SK-N-SH (cell line): ENCODE measurements at regions not wholly inside any gene's neighbourhood (a gene's known extent, or its start where the extent isn't known, plus 50 kb on each side); places are given as distances from the start of the nearest gene placed in this dataset.

Experiments used
- CTCF ChIA-PET: fragments of 300-600, 350-600 bp; formaldehyde crosslinking; extraction: SDS; loops from one replicate; lab custom pipeline; 2021; lab: Yijun Ruan, JAX
- POLR2A ChIA-PET: fragments of 350-600 bp; sonication (Branson Sonifier 250); formaldehyde crosslinking; extraction: SDS; loops from one replicate; lab custom pipeline; 2020; ENCODE audit warnings: antibody characterized with exemption, inconsistent platforms; lab: Yijun Ruan, JAX
- DNase-seq: peaks from one replicate; pipeline ENCODE4 v3.0.0; 2012
- H2AFZ ChIP-seq: fragments of 200-600 bp; sonication (generic); 2 replicates; pipeline ENCODE4 v1.8.1; 2016; ENCODE audit warnings: antibody characterized with exemption, mild to moderate bottlenecking, low read depth
- H3F3A ChIP-seq: fragments of 200-600 bp; sonication (generic); replicated peaks from 2 replicates; pipeline ENCODE3; 2016; ENCODE audit warnings: antibody characterized with exemption, mild to moderate bottlenecking; ENCODE audit not compliant: insufficient read depth
- H3K27ac ChIP-seq, 2 experiments: fragments of 200-500 bp in 1 of 2; fragments of 200-600 bp in 1 of 2; sonication (Bioruptor generic) in 1 of 2; sonication (generic), shearing (Covaris generic) in 1 of 2; 2 replicates each; pipeline versions ENCODE4 v1.5.1 to v1.6.1; 2014 to 2016; ENCODE audit warnings: low read depth in 2 of 2, inconsistent platforms in 1 of 2, low read length in 1 of 2, mild to moderate bottlenecking in 1 of 2, mixed read lengths in 1 of 2
- H3K27me3 ChIP-seq: fragments of 200-600 bp; sonication (generic), shearing (Covaris generic); 2 replicates; pipeline ENCODE4 v1.6.1; 2016; ENCODE audit warnings: mixed run types; ENCODE audit not compliant: insufficient read depth
- H3K36me3 ChIP-seq, 2 experiments: fragments of 200-500 bp in 1 of 2; fragments of 200-600 bp in 1 of 2; sonication (Bioruptor generic) in 1 of 2; sonication (generic) in 1 of 2; replicated peaks in 1 of 2; 2 replicates each; pipeline versions ENCODE3 to v1.5.1; 2014 to 2016; ENCODE audit warnings: low read length in 1 of 2, mild to moderate bottlenecking in 1 of 2; ENCODE audit not compliant: insufficient read depth in 2 of 2, control insufficient read depth in 1 of 2
- H3K4me1 ChIP-seq, 2 experiments: fragments of 200-500 bp in 1 of 2; fragments of 200-600 bp in 1 of 2; sonication (Bioruptor generic) in 1 of 2; sonication (generic), shearing (Covaris generic) in 1 of 2; 2 replicates each; pipeline versions ENCODE4 v1.5.1 to v1.6.1; 2014 to 2016; ENCODE audit warnings: low read depth in 1 of 2, low read length in 1 of 2, mixed run types in 1 of 2; ENCODE audit not compliant: insufficient read depth in 2 of 2, control insufficient read depth in 1 of 2
- H3K4me2 ChIP-seq: fragments of 200-600 bp; sonication (generic), shearing (Covaris generic); 2 replicates; pipeline ENCODE4 v1.6.1; 2017; ENCODE audit warnings: mixed run types
- H3K4me3 ChIP-seq, 2 experiments: fragments of 200-500 bp in 1 of 2; fragments of 200-600 bp in 1 of 2; sonication (Bioruptor generic) in 1 of 2; sonication (generic), shearing (Covaris generic) in 1 of 2; 2 replicates each; pipeline versions ENCODE4 v1.5.1 to v1.8.1; 2014 to 2016; ENCODE audit warnings: low read depth in 2 of 2, inconsistent platforms in 1 of 2, low read length in 1 of 2, mild to moderate bottlenecking in 1 of 2, mixed read lengths in 1 of 2, moderate library complexity in 1 of 2
- H3K79me2 ChIP-seq: fragments of 200-600 bp; sonication (generic); 2 replicates; pipeline ENCODE4 v1.8.1; 2017; ENCODE audit warnings: mild to moderate bottlenecking; ENCODE audit not compliant: insufficient read depth
- H3K9ac ChIP-seq: fragments of 200-600 bp; sonication (generic); 2 replicates; pipeline ENCODE4 v1.6.1; 2017; ENCODE audit warnings: mixed run types
- H3K9me2 ChIP-seq: fragments of 200-600 bp; sonication (generic); 2 replicates; pipeline ENCODE4 v1.6.1; 2017; ENCODE audit warnings: mixed run types
- H3K9me3 ChIP-seq: fragments of 200-600 bp; sonication (generic); 2 replicates; pipeline ENCODE4 v1.6.1; 2017; ENCODE audit warnings: mixed run types, mild to moderate bottlenecking, moderate library complexity
- H4K20me1 ChIP-seq: fragments of 200-600 bp; sonication (generic); 2 replicates; pipeline ENCODE4 v1.6.1; 2017; ENCODE audit warnings: mild to moderate bottlenecking, mixed run types; ENCODE audit not compliant: insufficient read depth
- CHD2 ChIP-seq: fragments of 150-350 bp; IDR thresholded peaks from 2 replicates; pipeline ENCODE4 v1.6.1; 2018; ENCODE audit warnings: low read length; ENCODE audit not compliant: partially characterized antibody
- EZH2phosphoT487 ChIP-seq: fragments of 200-600 bp; sonication (generic); IDR thresholded peaks from 2 replicates; pipeline ENCODE4 v1.6.1; 2017; ENCODE audit warnings: low read depth, mixed run types, mild to moderate bottlenecking, antibody characterized with exemption, moderate library complexity, borderline replicate concordance
- FOXJ3 ChIP-seq: sonication (generic); formaldehyde crosslinking; IDR thresholded peaks from 2 replicates; pipeline ENCODE4 v1.5.1; 2020; ENCODE audit warnings: mild to moderate bottlenecking, missing genetic modification reagents
- GABPA ChIP-seq: IDR thresholded peaks from 2 replicates; pipeline ENCODE4 v1.4.0; 2012; ENCODE audit warnings: low read depth, mild to moderate bottlenecking
- JUND ChIP-seq: IDR thresholded peaks from 2 replicates; pipeline ENCODE4 v1.4.0; 2012
- NRF1 ChIP-seq: IDR thresholded peaks from 2 replicates; pipeline ENCODE4 v1.6.1; 2012; ENCODE audit warnings: low read depth, mild to moderate bottlenecking, low read length
- RCOR1 ChIP-seq: fragments of 150-350 bp; IDR thresholded peaks from 2 replicates; pipeline ENCODE4 v1.6.1; 2017; ENCODE audit warnings: antibody characterized with exemption, low read length
- RFX5 ChIP-seq: IDR thresholded peaks from 2 replicates; pipeline ENCODE4 v1.6.1; 2012; ENCODE audit warnings: mild to moderate bottlenecking, improper control_type of control experiment, low read length
- RXRA ChIP-seq: IDR thresholded peaks from 2 replicates; pipeline ENCODE4 v1.4.0; 2012; ENCODE audit warnings: low read depth, mild to moderate bottlenecking, borderline replicate concordance
- SIN3A ChIP-seq: IDR thresholded peaks from 2 replicates; pipeline ENCODE4 v1.6.1; 2012; ENCODE audit warnings: low read depth, mild to moderate bottlenecking, low read length, moderate library complexity, borderline replicate concordance
- SMC3 ChIP-seq: IDR thresholded peaks from 2 replicates; pipeline ENCODE4 v1.6.1; 2012; ENCODE audit warnings: low read depth, low read length, improper control_type of control experiment
- TEAD4 ChIP-seq: IDR thresholded peaks from 2 replicates; pipeline ENCODE4 v1.4.0; 2012; ENCODE audit warnings: mild to moderate bottlenecking, borderline replicate concordance; ENCODE audit not compliant: insufficient read depth
- YY1 ChIP-seq: IDR thresholded peaks from 2 replicates; pipeline ENCODE4 v1.4.0; 2012; ENCODE audit warnings: low read depth, mild to moderate bottlenecking
- TF ChIP-seq, protein P1 (sequence below): IDR thresholded peaks from 2 replicates; pipeline ENCODE4 v1.4.0; 2012; ENCODE audit warnings: low read depth, borderline replicate concordance
- TF ChIP-seq, protein P2 (sequence below): IDR thresholded peaks from 2 replicates; pipeline ENCODE4 v1.6.1; 2012; ENCODE audit warnings: mild to moderate bottlenecking, low read depth, low read length, moderate library complexity
- TF ChIP-seq, protein P3 (sequence below): IDR thresholded peaks from 2 replicates; pipeline ENCODE4; 2012
- TF ChIP-seq, protein P4 (sequence below): IDR thresholded peaks from 2 replicates; pipeline ENCODE4 v1.4.0; 2012; ENCODE audit warnings: low read depth, borderline replicate concordance
- TF ChIP-seq, protein P5 (sequence below): fragments of 150-350 bp; IDR thresholded peaks from 2 replicates; pipeline ENCODE4 v1.6.1; 2017; ENCODE audit warnings: antibody characterized with exemption, low read length, low read depth, borderline replicate concordance

DNA sequence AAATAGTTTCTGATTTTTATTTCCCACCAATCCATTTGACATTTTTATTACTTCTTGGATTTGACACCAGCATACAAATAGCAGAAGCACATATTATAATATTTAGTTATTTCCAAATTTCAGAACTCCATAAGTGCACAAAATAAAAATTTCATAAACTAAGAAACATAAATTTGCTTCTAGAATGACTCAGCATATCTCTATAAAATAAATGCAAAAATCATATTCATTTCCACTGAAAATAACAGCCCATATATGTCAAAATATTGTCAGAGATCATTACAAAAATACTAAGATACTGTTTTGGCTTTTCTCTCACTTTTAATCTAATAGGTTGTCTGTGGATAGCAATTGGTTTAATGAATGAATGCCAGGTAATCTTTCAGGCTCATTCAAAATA, 1654.2 kb downstream of the PCDH19 start:
- H3K27me3 ChIP-seq: no peaks in the 10 kb centered on the region
- no peaks in the 10 kb centered on the region for H3K9me3 ChIP-seq
- POLR2A ChIA-PET: no interaction called here
- CTCF ChIA-PET: no interaction called here
- H3K79me2 ChIP-seq: no peaks in the 10 kb centered on the region
- H4K20me1 ChIP-seq: no peaks in the 10 kb centered on the region
- H2AFZ ChIP-seq: no peak overlapping the region
- no peaks in the 10 kb centered on the region for H3K36me3 ChIP-seq
- H3K4me2 ChIP-seq: no peak overlapping the region
- H3F3A ChIP-seq: no peaks in the 10 kb centered on the region
- no peak overlapping the region for H3K4me3 ChIP-seq
- no peaks in the 10 kb centered on the region for H3K4me1 ChIP-seq
- H3K9me2 ChIP-seq: no peaks in the 10 kb centered on the region
- TF ChIP-seq RXRA: no peak
- no peak for TF ChIP-seq FOXJ3 (CRISPR knock-in tag)
- no peak for TF ChIP-seq RFX5
- TF ChIP-seq, protein P1, sequence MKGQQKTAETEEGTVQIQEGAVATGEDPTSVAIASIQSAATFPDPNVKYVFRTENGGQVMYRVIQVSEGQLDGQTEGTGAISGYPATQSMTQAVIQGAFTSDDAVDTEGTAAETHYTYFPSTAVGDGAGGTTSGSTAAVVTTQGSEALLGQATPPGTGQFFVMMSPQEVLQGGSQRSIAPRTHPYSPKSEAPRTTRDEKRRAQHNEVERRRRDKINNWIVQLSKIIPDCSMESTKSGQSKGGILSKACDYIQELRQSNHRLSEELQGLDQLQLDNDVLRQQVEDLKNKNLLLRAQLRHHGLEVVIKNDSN: no peak
- TF ChIP-seq RCOR1: no peak
- TF ChIP-seq CHD2: no peak
- TF ChIP-seq, protein P2, sequence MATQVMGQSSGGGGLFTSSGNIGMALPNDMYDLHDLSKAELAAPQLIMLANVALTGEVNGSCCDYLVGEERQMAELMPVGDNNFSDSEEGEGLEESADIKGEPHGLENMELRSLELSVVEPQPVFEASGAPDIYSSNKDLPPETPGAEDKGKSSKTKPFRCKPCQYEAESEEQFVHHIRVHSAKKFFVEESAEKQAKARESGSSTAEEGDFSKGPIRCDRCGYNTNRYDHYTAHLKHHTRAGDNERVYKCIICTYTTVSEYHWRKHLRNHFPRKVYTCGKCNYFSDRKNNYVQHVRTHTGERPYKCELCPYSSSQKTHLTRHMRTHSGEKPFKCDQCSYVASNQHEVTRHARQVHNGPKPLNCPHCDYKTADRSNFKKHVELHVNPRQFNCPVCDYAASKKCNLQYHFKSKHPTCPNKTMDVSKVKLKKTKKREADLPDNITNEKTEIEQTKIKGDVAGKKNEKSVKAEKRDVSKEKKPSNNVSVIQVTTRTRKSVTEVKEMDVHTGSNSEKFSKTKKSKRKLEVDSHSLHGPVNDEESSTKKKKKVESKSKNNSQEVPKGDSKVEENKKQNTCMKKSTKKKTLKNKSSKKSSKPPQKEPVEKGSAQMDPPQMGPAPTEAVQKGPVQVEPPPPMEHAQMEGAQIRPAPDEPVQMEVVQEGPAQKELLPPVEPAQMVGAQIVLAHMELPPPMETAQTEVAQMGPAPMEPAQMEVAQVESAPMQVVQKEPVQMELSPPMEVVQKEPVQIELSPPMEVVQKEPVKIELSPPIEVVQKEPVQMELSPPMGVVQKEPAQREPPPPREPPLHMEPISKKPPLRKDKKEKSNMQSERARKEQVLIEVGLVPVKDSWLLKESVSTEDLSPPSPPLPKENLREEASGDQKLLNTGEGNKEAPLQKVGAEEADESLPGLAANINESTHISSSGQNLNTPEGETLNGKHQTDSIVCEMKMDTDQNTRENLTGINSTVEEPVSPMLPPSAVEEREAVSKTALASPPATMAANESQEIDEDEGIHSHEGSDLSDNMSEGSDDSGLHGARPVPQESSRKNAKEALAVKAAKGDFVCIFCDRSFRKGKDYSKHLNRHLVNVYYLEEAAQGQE: no peak
- TF ChIP-seq, protein P3, sequence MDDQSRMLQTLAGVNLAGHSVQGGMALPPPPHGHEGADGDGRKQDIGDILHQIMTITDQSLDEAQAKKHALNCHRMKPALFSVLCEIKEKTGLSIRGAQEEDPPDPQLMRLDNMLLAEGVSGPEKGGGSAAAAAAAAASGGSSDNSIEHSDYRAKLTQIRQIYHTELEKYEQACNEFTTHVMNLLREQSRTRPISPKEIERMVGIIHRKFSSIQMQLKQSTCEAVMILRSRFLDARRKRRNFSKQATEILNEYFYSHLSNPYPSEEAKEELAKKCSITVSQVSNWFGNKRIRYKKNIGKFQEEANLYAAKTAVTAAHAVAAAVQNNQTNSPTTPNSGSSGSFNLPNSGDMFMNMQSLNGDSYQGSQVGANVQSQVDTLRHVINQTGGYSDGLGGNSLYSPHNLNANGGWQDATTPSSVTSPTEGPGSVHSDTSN: no peak
- TF ChIP-seq GABPA: no peak
- no peak for TF ChIP-seq SIN3A
- TF ChIP-seq SMC3: no peak
- TF ChIP-seq JUND: no peak
- TF ChIP-seq, protein P4, sequence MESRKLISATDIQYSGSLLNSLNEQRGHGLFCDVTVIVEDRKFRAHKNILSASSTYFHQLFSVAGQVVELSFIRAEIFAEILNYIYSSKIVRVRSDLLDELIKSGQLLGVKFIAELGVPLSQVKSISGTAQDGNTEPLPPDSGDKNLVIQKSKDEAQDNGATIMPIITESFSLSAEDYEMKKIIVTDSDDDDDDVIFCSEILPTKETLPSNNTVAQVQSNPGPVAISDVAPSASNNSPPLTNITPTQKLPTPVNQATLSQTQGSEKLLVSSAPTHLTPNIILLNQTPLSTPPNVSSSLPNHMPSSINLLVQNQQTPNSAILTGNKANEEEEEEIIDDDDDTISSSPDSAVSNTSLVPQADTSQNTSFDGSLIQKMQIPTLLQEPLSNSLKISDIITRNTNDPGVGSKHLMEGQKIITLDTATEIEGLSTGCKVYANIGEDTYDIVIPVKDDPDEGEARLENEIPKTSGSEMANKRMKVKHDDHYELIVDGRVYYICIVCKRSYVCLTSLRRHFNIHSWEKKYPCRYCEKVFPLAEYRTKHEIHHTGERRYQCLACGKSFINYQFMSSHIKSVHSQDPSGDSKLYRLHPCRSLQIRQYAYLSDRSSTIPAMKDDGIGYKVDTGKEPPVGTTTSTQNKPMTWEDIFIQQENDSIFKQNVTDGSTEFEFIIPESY: no peak
- TF ChIP-seq TEAD4: no peak
- no peak for TF ChIP-seq NRF1
- TF ChIP-seq EZH2phosphoT487: no peak
- no peak for TF ChIP-seq YY1
- TF ChIP-seq, protein P5, sequence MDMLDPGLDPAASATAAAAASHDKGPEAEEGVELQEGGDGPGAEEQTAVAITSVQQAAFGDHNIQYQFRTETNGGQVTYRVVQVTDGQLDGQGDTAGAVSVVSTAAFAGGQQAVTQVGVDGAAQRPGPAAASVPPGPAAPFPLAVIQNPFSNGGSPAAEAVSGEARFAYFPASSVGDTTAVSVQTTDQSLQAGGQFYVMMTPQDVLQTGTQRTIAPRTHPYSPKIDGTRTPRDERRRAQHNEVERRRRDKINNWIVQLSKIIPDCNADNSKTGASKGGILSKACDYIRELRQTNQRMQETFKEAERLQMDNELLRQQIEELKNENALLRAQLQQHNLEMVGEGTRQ: no peak
- H3K27ac ChIP-seq: no peak overlapping the region
- H3K9ac ChIP-seq: no peak overlapping the region
- no peak for DNase-seq
